ENCODE measurements at regions not wholly inside any gene's neighbourhood (a gene's known extent, or its start where the extent isn't known, plus 50 kb on each side); places are given as distances from the start of the nearest gene placed in this dataset.

DNA sequence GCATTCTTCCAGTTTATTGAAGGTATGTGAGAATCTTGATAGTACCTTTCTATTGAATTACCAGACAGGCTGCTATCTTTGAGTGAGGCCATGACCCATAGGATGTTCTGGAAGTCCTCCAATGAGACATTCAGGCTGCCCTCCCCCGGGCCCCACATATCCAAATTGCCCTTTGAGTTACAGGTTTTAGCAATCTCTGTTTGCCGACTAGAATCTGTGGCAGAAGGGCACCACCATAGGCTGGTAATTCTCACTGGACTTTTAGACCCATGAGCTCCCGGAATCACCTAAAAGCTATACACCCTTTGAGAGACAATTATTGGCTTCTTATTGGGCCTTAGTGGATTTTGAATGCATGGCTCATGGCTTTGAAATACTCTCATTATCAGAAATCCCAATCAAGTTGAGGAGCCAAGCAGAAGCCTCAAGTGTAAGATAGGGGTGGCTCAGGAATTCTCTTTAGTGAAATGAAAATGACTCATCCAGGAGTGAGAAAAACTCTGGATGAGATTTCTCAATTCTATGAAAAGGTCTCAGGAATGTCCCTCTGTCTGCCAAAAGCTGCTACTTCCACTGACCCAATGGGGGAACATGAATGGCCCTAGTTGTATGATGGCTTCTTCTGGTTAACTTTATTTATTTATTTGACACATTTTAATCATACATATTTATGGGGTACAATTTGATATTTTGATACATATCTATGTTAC lies 172.1 kb upstream of the CSNK1A1L start:
- Histone ChIP-seq H3K4me1 (no peaks in the 10 kb centered on the region), H3K36me3 (no peaks in the 10 kb centered on the region), H3K27ac (no peak overlapping the region), H3K9me3 (no peaks in the 10 kb centered on the region), H3K27me3 (no peaks in the 10 kb centered on the region), H3K4me3 (no peak overlapping the region)
- DNase-seq (ENCODE audit: low spot score in 2 of 2) = no peak
- TF ChIP-seq CTCF (IDR thresholded peaks at IDR 0.05) = no peak
- intact Hi-C loops (cut with DNase I; ENCODE audit: low total_unique reads) = no loop called here

GRCh38 chr13:37277007-37277406 lies 171.5 kb upstream of the CSNK1A1L start:
- no peaks in the 10 kb centered on the region for H3K4me1 ChIP-seq
- peaks cover 0 to 2% of the 10 kb centered on the region in 2 donors for H3K9me3 ChIP-seq
- H3K4me3 ChIP-seq = no peak overlapping the region
- DNase-seq (ENCODE audit: low spot score in 2 of 2) = no peak
- no peaks in the 10 kb centered on the region for H3K36me3 ChIP-seq
- TF ChIP-seq POLR2AphosphoS5 (IDR thresholded peaks at IDR 0.05) (no peak), POLR2A (IDR thresholded peaks at IDR 0.05) (no peak), CTCF (IDR thresholded peaks at IDR 0.05) (no peak)
- intact Hi-C loops (cut with DNase I; ENCODE audit: low total_unique reads) = no loop called here
- no peaks in the 10 kb centered on the region for H3K27me3 ChIP-seq
- H3K27ac ChIP-seq = no peak overlapping the region

GRCh38 chr13:37274569-37275497 lies 169.4 kb upstream of the CSNK1A1L start:
- H3K4me1 ChIP-seq = no peaks in the 10 kb centered on the region
- peak overlapping the region; percentile 31 to 57 for H3K27ac ChIP-seq

DNA sequence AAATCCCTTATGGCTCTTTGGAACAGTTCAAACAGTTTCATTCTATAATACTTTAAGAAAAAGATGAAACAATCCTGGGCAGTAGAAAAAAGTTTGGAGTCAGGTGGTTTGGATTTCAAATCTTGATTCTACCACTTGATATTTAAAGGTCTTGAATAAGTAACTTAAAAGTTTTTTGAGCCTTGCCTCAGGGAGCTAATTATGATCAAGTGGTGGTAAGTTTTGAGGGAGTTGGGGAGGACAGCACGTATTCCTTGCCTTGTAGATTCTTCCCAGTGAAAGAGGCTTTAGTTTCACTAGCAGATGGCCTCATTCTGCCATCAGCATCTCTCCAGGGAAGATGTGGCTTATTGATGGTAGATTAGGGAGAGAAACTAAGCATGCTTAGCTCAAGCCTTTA lies 168.4 kb upstream of the CSNK1A1L start:
- intact Hi-C loops (cut with DNase I; ENCODE audit: low total_unique reads) = no loop called here
- Histone ChIP-seq H3K27ac (peak overlapping the region; percentile 31 to 57), H3K4me1 (no peaks in the 10 kb centered on the region), H3K36me3 (no peaks in the 10 kb centered on the region), H3K9me3 (peaks cover 5 to 7% of the 10 kb centered on the region in 2 donors), H3K4me3 (no peak overlapping the region), H3K27me3 (no peaks in the 10 kb centered on the region)
- TF ChIP-seq POLR2A (IDR thresholded peaks at IDR 0.05) = no peak
- TF ChIP-seq POLR2AphosphoS5 (IDR thresholded peaks at IDR 0.05) = no peak
- no peak for TF ChIP-seq CTCF (IDR thresholded peaks at IDR 0.05)
- no peak for DNase-seq (ENCODE audit: low spot score in 2 of 2)

More at GRCh38 chr13:37274569-37275497, 169.4 kb upstream of the CSNK1A1L start:
- intact Hi-C loops (cut with DNase I; ENCODE audit: low total_unique reads) = no loop called here
- TF ChIP-seq POLR2A (IDR thresholded peaks at IDR 0.05) (no peak), POLR2AphosphoS5 (IDR thresholded peaks at IDR 0.05) (no peak), CTCF (IDR thresholded peaks at IDR 0.05) (no peak)
- no peaks in the 10 kb centered on the region for H3K27me3 ChIP-seq
- peaks cover 5 to 7% of the 10 kb centered on the region in 2 donors for H3K9me3 ChIP-seq
- DNase-seq (ENCODE audit: low spot score in 2 of 2) = no peak
- H3K4me3 ChIP-seq = no peak overlapping the region
- no peaks in the 10 kb centered on the region for H3K36me3 ChIP-seq
